ENCODE measurements at regions not wholly inside any gene's neighbourhood (a gene's known extent, or its start where the extent isn't known, plus 50 kb on each side); places are given as distances from the start of the nearest gene placed in this dataset.

- no peak overlapping the region for H3K27ac Mint-ChIP-seq
- no peaks in the 10 kb centered on the region for H3K36me3 Mint-ChIP-seq
- no peak for DNase-seq (ENCODE audit: low spot score in 2 of 2)
- no peaks in the 10 kb centered on the region for H3K9me3 Mint-ChIP-seq
- ATAC-seq = no peak
Observed at GRCh38 chr12:93199831-93200236, 177.9 kb upstream of the NUDT4 start.

- Mint-ChIP-seq H3K9me3 (no peaks in the 10 kb centered on the region), H3K36me3 (no peaks in the 10 kb centered on the region), H3K27ac (no peak overlapping the region)
- DNase-seq (ENCODE audit: low spot score in 2 of 2) (no peak), ATAC-seq (no peak)
Observed at GRCh38 chr12:93200291-93200917, 177.3 kb upstream of the NUDT4 start.

- Mint-ChIP-seq H3K36me3 (no peaks in the 10 kb centered on the region), H3K27ac (no peak overlapping the region), H3K9me3 (no peaks in the 10 kb centered on the region)
- DNase-seq (ENCODE audit: low spot score in 2 of 2) = no peak
- no peak for ATAC-seq
Observed at GRCh38 chr12:93201990-93202389, 175.7 kb upstream of the NUDT4 start.

GRCh38 chr12:93202688-93203087 is 175.0 kb upstream of the NUDT4 start:
- H3K9me3 Mint-ChIP-seq = no peaks in the 10 kb centered on the region
- ATAC-seq (no peak), DNase-seq (ENCODE audit: low spot score in 2 of 2) (no peak)
- no peaks in the 10 kb centered on the region for H3K36me3 Mint-ChIP-seq
- no peak overlapping the region for H3K27ac Mint-ChIP-seq

GRCh38 chr12:93203361-93203760 is 174.4 kb upstream of the NUDT4 start:
- no peak for ATAC-seq
- no peaks in the 10 kb centered on the region for H3K36me3 Mint-ChIP-seq
- DNase-seq (ENCODE audit: low spot score in 2 of 2) = no peak
- no peaks in the 10 kb centered on the region for H3K9me3 Mint-ChIP-seq
- no peak overlapping the region for H3K27ac Mint-ChIP-seq

- H3K9me3 Mint-ChIP-seq = no peaks in the 10 kb centered on the region
- H3K27ac Mint-ChIP-seq = no peak overlapping the region
- DNase-seq (ENCODE audit: low spot score in 2 of 2) = no peak
- ATAC-seq = no peak
- no peaks in the 10 kb centered on the region for H3K36me3 Mint-ChIP-seq
Observed at GRCh38 chr12:93204896-93205295, 172.8 kb upstream of the NUDT4 start.

GRCh38 chr12:93205361-93205760 is 172.4 kb upstream of the NUDT4 start:
- no peak overlapping the region for H3K27ac Mint-ChIP-seq
- no peak for ATAC-seq
- no peaks in the 10 kb centered on the region for H3K36me3 Mint-ChIP-seq
- H3K9me3 Mint-ChIP-seq = no peaks in the 10 kb centered on the region
- DNase-seq (ENCODE audit: low spot score in 2 of 2) = no peak

GRCh38 chr12:93208011-93208410 is 169.7 kb upstream of the NUDT4 start:
- DNase-seq (ENCODE audit: low spot score in 2 of 2) (no peak), ATAC-seq (no peak)
- Mint-ChIP-seq H3K36me3 (no peaks in the 10 kb centered on the region), H3K9me3 (no peaks in the 10 kb centered on the region), H3K27ac (no peak overlapping the region)

GRCh38 chr12:93214523-93215289 is 163.0 kb upstream of the NUDT4 start:
- H3K27ac Mint-ChIP-seq = no peak overlapping the region
- H3K9me3 Mint-ChIP-seq = peaks cover 0 to 4% of the 10 kb centered on the region in 2 donors
- no peak for DNase-seq (ENCODE audit: low spot score in 2 of 2)

GRCh38 chr12:93215290-93215678 is 162.4 kb upstream of the NUDT4 start:
- Mint-ChIP-seq H3K9me3 (peaks cover 0 to 4% of the 10 kb centered on the region in 2 donors), H3K36me3 (no peaks in the 10 kb centered on the region), H3K27ac (no peak overlapping the region)
- ATAC-seq (no peak), DNase-seq (ENCODE audit: low spot score in 2 of 2) (no peak)

More at GRCh38 chr12:93214523-93215289, 163.0 kb upstream of the NUDT4 start:
- no peak for ATAC-seq
- no peaks in the 10 kb centered on the region for H3K36me3 Mint-ChIP-seq

GRCh38 chr12:93219947-93220346 is 157.8 kb upstream of the NUDT4 start:
- DNase-seq (ENCODE audit: low spot score in 2 of 2) (no peak), ATAC-seq (no peak)
- Mint-ChIP-seq H3K36me3 (peaks cover 4 to 7% of the 10 kb centered on the region in 2 donors), H3K9me3 (peaks cover 7 to 10% of the 10 kb centered on the region in 2 donors), H3K27ac (no peak overlapping the region)

- DNase-seq (ENCODE audit: low spot score in 2 of 2) (no peak), ATAC-seq (no peak)
- Mint-ChIP-seq H3K27ac (no peak overlapping the region), H3K36me3 (peaks cover 4 to 7% of the 10 kb centered on the region in 2 donors), H3K9me3 (peaks cover 7 to 10% of the 10 kb centered on the region in 2 donors)
Observed at GRCh38 chr12:93221841-93222240, 155.9 kb upstream of the NUDT4 start.

- Mint-ChIP-seq H3K27ac (no peak overlapping the region), H3K36me3 (peaks cover 4 to 7% of the 10 kb centered on the region in 2 donors)
Observed at GRCh38 chr12:93223440-93224426, 154.0 kb upstream of the NUDT4 start.

GRCh38 chr12:93225094-93225493 is 152.6 kb upstream of the NUDT4 start:
- peaks cover 4 to 7% of the 10 kb centered on the region in 2 donors for H3K36me3 Mint-ChIP-seq
- no peak overlapping the region for H3K27ac Mint-ChIP-seq
- H3K9me3 Mint-ChIP-seq = peaks cover 7 to 10% of the 10 kb centered on the region in 2 donors
- ATAC-seq = no peak
- no peak for DNase-seq (ENCODE audit: low spot score in 2 of 2)

More at GRCh38 chr12:93223440-93224426, 154.0 kb upstream of the NUDT4 start:
- DNase-seq (ENCODE audit: low spot score in 2 of 2) = no peak
- ATAC-seq = no peak
- H3K9me3 Mint-ChIP-seq = peaks cover 7 to 10% of the 10 kb centered on the region in 2 donors

GRCh38 chr12:93226361-93226760 is 151.4 kb upstream of the NUDT4 start:
- ATAC-seq (peak in 1 of 2 donors; percentile 34), DNase-seq (ENCODE audit: low spot score in 2 of 2) (no peak)
- Mint-ChIP-seq H3K9me3 (peaks cover 6 to 10% of the 10 kb centered on the region in 2 donors), H3K27ac (no peak overlapping the region), H3K36me3 (peaks cover 4 to 6% of the 10 kb centered on the region in 2 donors)

GRCh38 chr12:93229494-93230325 is 148.0 kb upstream of the NUDT4 start:
- DNase-seq (ENCODE audit: low spot score in 2 of 2) = no peak
- H3K27ac Mint-ChIP-seq = no peak overlapping the region
- peak in 1 of 2 donors; percentile 41 for ATAC-seq
- no peaks in the 10 kb centered on the region for H3K36me3 Mint-ChIP-seq
- H3K9me3 Mint-ChIP-seq = peaks cover 0 to 4% of the 10 kb centered on the region in 2 donors

Data from activated naive CD4-positive, alpha-beta T cell treated with anti-CD3 and anti-CD28 coated beads, Interleukin-2, amount 50 U/mL, for 72 hours (primary cell).